ENCODE measurements at regions not wholly inside any gene's neighbourhood (a gene's known extent, or its start where the extent isn't known, plus 50 kb on each side); places are given as distances from the start of the nearest gene placed in this dataset.

DNA sequence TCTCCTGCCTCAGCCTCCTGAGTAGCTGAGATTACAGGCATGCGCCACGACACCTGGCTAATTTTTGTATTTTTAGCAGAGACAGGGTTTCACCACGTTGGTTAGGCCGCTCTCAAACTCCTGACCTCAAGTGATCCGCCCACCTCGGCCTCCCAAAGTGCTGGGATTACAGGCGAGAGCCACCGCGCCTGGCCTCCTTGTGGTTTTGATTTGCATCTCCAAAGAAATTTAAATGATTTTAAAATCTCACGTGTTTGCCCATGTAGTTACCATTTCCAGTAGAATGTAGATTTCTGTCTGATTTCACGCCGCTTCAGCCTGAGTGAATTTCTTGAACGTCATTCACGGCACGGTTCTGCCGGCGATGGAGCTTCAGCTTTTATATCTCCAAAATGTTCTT lies 55.8 kb downstream of the IGF2 start:
- no peak for DNase-seq
- Mint-ChIP-seq H3K4me1 (no peaks in the 10 kb centered on the region), H3K4me3 (no peak overlapping the region), H3K27ac (no peak overlapping the region), H3K9me3 (peaks cover 7 to 15% of the 10 kb centered on the region in 2 donors), H3K27me3 (peaks cover 29% of the 10 kb centered on the region)
- ATAC-seq, result no peak

- peak; percentile 97 for ATAC-seq
- H3K4me3 Mint-ChIP-seq, result peak overlapping the region in 1 of 2 donors; percentile 58
- peak overlapping the region; percentile 86 to 96 for H3K27ac Mint-ChIP-seq
- peaks cover 20% of the 10 kb centered on the region for H3K27me3 Mint-ChIP-seq
- H3K4me1 Mint-ChIP-seq, result peaks cover 15% of the 10 kb centered on the region
- peak in 1 of 2 donors; percentile 69 for DNase-seq
- no peaks in the 10 kb centered on the region for H3K9me3 Mint-ChIP-seq
These were observed 62.0 kb downstream of the IGF2 start for GRCh38 chr11:2077061-2077802.

DNA sequence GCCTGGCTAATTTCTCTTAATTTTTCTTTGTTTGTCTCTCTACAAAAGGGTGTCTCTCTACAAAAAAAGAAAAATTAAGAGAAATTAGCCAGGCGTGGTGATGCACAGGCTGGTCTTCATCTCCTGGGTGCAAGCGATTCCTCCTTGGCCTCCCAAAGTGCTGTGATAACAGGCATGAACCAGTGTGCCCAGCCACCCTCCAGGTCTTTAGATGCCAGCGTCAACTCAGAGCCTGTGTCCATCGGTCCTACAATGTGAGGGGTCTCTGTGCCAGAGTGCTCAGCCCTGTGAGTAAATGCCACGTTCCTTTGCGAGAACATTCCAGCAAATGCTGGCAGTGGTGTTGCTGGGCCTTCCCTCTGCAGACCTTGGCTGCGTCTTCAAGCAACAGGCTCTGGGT lies 62.7 kb downstream of the IGF2 start:
- ATAC-seq, result no peak

DNA sequence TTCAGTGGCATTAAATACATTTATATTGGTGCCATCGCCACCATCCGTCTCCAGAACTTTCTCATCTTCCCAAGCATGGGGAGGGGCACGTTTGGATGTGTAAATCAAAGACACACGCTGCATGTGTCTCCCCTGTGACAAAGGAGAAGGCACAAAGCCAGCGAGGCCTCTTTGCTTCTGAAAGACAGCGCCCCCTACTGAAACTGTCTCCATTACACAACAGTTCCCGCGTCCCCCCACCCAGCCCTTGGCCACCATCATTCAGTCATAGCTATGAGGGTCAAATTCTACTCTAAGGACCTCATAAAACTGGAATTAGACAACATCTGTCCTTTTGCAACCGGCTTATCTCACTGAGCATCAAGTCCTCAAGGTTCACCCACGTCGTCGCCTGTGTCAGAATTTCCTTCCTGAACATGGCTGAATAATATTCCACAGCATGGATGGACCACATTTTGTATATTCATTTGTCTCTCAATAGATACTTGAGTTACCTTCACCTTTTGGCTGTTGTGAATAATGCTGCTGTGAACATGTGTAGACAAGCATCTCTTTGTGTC lies 64.8 kb downstream of the IGF2 start:
- Mint-ChIP-seq H3K4me1 (peaks cover 15% of the 10 kb centered on the region), H3K4me3 (no peak overlapping the region), H3K9me3 (no peaks in the 10 kb centered on the region), H3K27me3 (peaks cover 15% of the 10 kb centered on the region), H3K27ac (no peak overlapping the region)
- no peak for ATAC-seq
- DNase-seq, result no peak

More for the DNA sequence above, 62.7 kb downstream of the IGF2 start:
- no peak for DNase-seq
- Mint-ChIP-seq H3K9me3 (no peaks in the 10 kb centered on the region), H3K4me1 (peaks cover 15% of the 10 kb centered on the region), H3K4me3 (no peak overlapping the region), H3K27ac (no peak overlapping the region), H3K27me3 (peaks cover 20% of the 10 kb centered on the region)

GRCh38 chr11:2072551-2073261 lies 66.5 kb downstream of the IGF2 start:
- no peak for DNase-seq
- no peak for ATAC-seq
- Mint-ChIP-seq H3K27me3 (peaks cover 12% of the 10 kb centered on the region), H3K9me3 (no peaks in the 10 kb centered on the region), H3K4me1 (peaks cover 13% of the 10 kb centered on the region), H3K4me3 (no peak overlapping the region), H3K27ac (no peak overlapping the region)

DNA sequence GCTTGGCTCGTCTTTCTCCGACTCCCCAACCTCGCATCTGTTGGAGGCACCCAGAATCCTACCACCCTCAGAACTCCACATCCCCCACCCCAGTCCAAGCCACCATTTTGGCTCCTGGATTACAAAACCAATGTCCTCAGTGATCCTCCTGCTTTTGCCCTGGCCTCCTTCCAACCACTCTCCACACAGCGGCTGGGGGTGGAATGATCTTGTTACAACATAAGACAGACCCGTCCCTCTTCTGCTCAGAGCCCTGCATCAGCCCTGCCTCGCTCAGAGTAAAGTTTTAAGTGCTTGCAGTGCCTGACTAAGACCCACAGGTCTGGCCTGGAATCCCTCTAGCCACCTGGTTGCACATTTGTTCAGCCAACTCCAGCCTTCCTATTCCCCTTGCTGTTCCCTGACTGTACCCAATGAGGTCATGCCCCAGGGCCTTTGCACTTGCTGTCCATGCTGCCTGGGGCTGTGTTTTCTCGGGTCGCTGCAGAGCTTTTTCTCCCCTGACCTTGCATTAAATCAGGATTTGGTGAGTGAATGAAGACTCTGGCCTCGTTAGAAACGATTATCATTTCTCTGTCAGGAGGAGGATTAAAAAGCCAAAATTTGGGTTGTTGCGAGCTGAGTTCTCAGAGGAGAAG lies 67.3 kb downstream of the IGF2 start:
- peaks cover 12% of the 10 kb centered on the region for H3K27me3 Mint-ChIP-seq
- ATAC-seq, result no peak
- no peak overlapping the region for H3K27ac Mint-ChIP-seq
- peaks cover 5% of the 10 kb centered on the region for H3K4me1 Mint-ChIP-seq
- no peak for DNase-seq
- no peak overlapping the region for H3K4me3 Mint-ChIP-seq
- H3K9me3 Mint-ChIP-seq, result no peaks in the 10 kb centered on the region
